ENCODE measurements at regions not wholly inside any gene's neighbourhood (a gene's known extent, or its start where the extent isn't known, plus 50 kb on each side); places are given as distances from the start of the nearest gene placed in this dataset.
"Not testable (repeated sequence)": the region's sequence is repeated elsewhere in the genome, so short reads cannot be mapped to it uniquely, and the experiment has no call there.

DNA sequence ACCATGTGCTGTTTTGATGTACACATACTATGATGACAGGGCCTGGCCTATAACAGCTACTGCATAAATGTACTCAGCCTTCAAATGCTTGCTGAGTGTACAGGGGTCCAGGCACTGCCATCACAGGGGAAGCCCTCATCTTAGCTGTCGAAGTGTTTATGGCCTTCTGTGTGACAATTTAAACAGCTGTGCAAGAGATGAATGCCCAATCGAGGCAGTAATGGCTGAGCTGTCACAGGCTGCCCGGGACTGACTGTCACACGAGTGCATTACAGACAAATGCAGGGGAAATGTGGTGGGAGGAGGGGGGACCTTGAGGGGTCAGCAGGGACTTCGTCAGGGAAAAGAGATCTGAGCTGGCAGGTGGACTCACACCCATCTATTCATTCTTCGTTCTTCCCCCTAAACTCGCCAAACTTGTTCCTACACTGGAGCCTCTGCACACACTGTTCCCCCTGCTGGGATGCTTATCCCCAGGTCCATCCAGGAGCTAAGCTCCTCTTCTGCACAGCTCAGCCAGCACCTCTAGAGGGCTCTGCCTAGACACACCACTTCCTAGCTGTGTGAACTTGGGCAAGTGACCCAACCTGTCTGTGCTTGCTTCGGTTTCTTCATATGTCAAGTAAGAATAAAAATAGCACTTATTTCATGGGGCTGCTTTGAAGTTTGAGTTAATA is 156.2 kb upstream of the IQSEC1 start:
- 66% methylated on average over 8 of the region's 8 CpGs for WGBS
- intact Hi-C loops (cut with DNase I) = no loop called here

DNA sequence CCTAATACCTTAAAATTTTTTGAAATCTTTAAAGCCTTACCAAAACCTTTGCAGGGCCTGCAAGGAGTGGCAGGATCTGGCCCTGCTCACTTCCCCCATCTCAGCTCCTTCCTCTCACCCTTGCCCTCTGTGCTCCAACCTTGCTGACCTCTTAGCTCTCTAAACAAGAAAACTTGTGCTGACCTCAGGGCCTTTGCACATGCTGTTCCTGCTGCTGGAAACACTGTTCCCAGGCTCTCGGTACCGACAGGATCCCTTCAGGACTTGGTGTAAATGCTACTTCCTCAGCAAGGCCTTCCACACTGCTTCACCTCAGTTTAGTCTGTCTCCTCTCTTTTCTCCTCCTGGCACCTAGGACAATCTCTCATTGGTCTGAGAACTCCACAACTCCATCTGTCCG is 155.4 kb upstream of the IQSEC1 start:
- DNase-seq (ENCODE audit: extremely low spot score) = no peak
- Histone ChIP-seq H3K4me3 (no peak overlapping the region), H3K9me3 (no peaks in the 10 kb centered on the region), H3K4me1 (peaks cover 0 to 6% (median 0%) of the 10 kb centered on the region in 4 donors), H3K27ac (replicated peaks in 1 of 4) (no peak overlapping the region), H3K27me3 (peaks cover 0 to 23% (median 2%) of the 10 kb centered on the region in 4 donors), H3K36me3 (no peaks in the 10 kb centered on the region)
- intact Hi-C loops (cut with DNase I) = no loop called here
- WGBS = 82% methylated on average over 3 of the region's 3 CpGs
- TF ChIP-seq CTCF (IDR thresholded peaks at IDR 0.05) (no peak), EP300 (IDR thresholded peaks at IDR 0.05) (no peak), POLR2AphosphoS5 (IDR thresholded peaks at IDR 0.05) (no peak), POLR2A (IDR thresholded peaks at IDR 0.05; ENCODE audit: low read depth) (no peak)

More for the DNA sequence above, 156.2 kb upstream of the IQSEC1 start:
- TF ChIP-seq CTCF (IDR thresholded peaks at IDR 0.05) (no peak), POLR2A (IDR thresholded peaks at IDR 0.05; ENCODE audit: low read depth) (no peak), POLR2AphosphoS5 (IDR thresholded peaks at IDR 0.05) (no peak), EP300 (IDR thresholded peaks at IDR 0.05) (no peak)
- Histone ChIP-seq H3K4me3 (no peak overlapping the region), H3K27ac (replicated peaks in 1 of 4) (no peak overlapping the region), H3K27me3 (peaks cover 0 to 29% (median 2%) of the 10 kb centered on the region in 4 donors), H3K9me3 (no peaks in the 10 kb centered on the region), H3K36me3 (no peaks in the 10 kb centered on the region), H3K4me1 (peaks cover 0 to 3% (median 1%) of the 10 kb centered on the region in 4 donors)
- DNase-seq (ENCODE audit: extremely low spot score) = no peak

DNA sequence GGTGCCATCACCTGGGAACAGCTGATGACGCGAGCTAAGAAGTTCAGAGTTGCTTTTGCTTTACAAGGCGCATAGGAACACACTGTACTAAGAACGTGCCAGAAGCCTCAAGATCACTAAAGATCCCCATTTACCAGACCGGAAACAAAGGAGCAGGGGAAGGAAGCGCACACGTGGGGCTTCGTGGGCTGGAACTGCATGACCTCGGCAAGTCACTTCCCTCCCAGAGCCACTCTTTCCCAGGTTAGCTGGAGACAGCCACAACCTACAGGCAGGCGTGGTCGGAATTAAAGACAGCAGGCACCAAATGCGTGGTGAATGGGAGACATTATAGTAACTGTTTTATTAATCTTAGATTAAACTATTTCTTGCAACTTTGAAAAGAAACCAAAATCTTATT is 154.9 kb upstream of the IQSEC1 start:
- H3K9me3 ChIP-seq; H3K36me3 ChIP-seq; DNase-seq (ENCODE audit: extremely low spot score); H3K4me3 ChIP-seq; H3K27ac ChIP-seq (replicated peaks in 1 of 4); H3K4me1 ChIP-seq; intact Hi-C loops (cut with DNase I): not testable (repeated sequence)
- 82% methylated on average over 11 of the region's 12 CpGs for WGBS
- H3K27me3 ChIP-seq = peaks cover 0 to 19% (median 2%) of the 10 kb centered on the region in 4 donors

- Histone ChIP-seq H3K27me3 (peaks cover 0 to 12% (median 2%) of the 10 kb centered on the region in 4 donors), H3K27ac (replicated peaks in 1 of 4) (no peak overlapping the region), H3K4me1 (peaks cover 0 to 6% (median 0%) of the 10 kb centered on the region in 4 donors), H3K4me3 (no peak overlapping the region), H3K9me3 (no peaks in the 10 kb centered on the region), H3K36me3 (no peaks in the 10 kb centered on the region)
- no peak for DNase-seq (ENCODE audit: extremely low spot score)
- no peak for TF ChIP-seq POLR2AphosphoS5 (IDR thresholded peaks at IDR 0.05)
- TF ChIP-seq CTCF (IDR thresholded peaks at IDR 0.05) = no peak
- no peak for TF ChIP-seq EP300 (IDR thresholded peaks at IDR 0.05)
- no peak for TF ChIP-seq POLR2A (IDR thresholded peaks at IDR 0.05; ENCODE audit: low read depth)
- intact Hi-C loops (cut with DNase I) = no loop called here
- WGBS = 92% methylated on average over 21 of the region's 23 CpGs
Observed at GRCh38 chr3:13227315-13228165, 154.3 kb upstream of the IQSEC1 start.

DNA sequence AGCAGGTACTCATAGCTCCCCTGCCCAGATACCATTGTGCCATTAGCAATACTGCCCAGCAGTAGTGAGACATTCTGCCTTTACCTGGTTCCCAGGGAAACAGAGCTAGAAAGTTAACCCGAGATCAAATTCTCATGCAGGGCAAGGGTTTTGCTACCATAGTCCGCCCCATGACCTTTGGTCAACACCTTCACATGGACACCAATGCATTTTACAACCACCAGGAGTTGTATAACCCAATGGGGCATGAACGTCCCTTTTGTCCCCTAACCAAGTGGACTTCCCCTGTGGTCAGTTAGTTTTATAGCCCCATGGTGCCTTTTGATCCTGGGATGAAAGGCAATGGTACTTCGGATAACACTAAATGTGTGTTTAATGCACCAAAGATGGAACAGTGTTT is 151.7 kb upstream of the IQSEC1 start:
- DNase-seq (ENCODE audit: extremely low spot score) = no peak
- WGBS = 100% methylated on average over 4 of the region's 4 CpGs
- H3K4me3 ChIP-seq = no peak overlapping the region
- H3K9me3 ChIP-seq = no peaks in the 10 kb centered on the region
- H3K27me3 ChIP-seq = peaks cover 0 to 7% (median 0%) of the 10 kb centered on the region in 4 donors
- H3K4me1 ChIP-seq = peaks cover 0 to 6% (median 0%) of the 10 kb centered on the region in 4 donors
- intact Hi-C loops (cut with DNase I) = no loop called here
- TF ChIP-seq CTCF (IDR thresholded peaks at IDR 0.05) = no peak
- TF ChIP-seq POLR2AphosphoS5 (IDR thresholded peaks at IDR 0.05) = no peak
- TF ChIP-seq EP300 (IDR thresholded peaks at IDR 0.05) = no peak
- TF ChIP-seq POLR2A (IDR thresholded peaks at IDR 0.05; ENCODE audit: low read depth) = no peak
- no peaks in the 10 kb centered on the region for H3K36me3 ChIP-seq
- no peak overlapping the region for H3K27ac ChIP-seq (replicated peaks in 1 of 4)
